OCI-LY7 (cell line): ENCODE measurements at regions not wholly inside any gene's neighbourhood (a gene's known extent, or its start where the extent isn't known, plus 50 kb on each side); places are given as distances from the start of the nearest gene placed in this dataset.

Experiments used
- BruUV-seq: library from RNA; stranded (reverse); fragments of 400-500 nt; replicated peaks from 2 replicates; lab custom pipeline; 2021; lab: Mats Ljungman, UMichigan
- CTCF ChIA-PET: fragments of 300-600 bp; sonication (Branson Sonifier 250); formaldehyde crosslinking; loops from one replicate; lab custom pipeline; 2022; ENCODE audit warnings: antibody characterized with exemption; ENCODE audit not compliant: unreplicated experiment; lab: Charles Lee
- POLR2A ChIA-PET: fragments of 300-600 bp; sonication (Branson Sonifier 250); formaldehyde crosslinking; loops from one replicate; lab custom pipeline; 2022; ENCODE audit warnings: antibody characterized with exemption; lab: Charles Lee
- DNase-seq: peaks from one replicate; pipeline ENCODE4 v3.0.0-alpha.2; 2015; ENCODE audit warnings: low spot score
- H2AFZ ChIP-seq: fragments of 200-600 bp; sonication (generic), shearing (Covaris generic); 2 replicates; pipeline ENCODE4 v1.6.1; 2014; ENCODE audit warnings: mild to moderate bottlenecking, antibody characterized with exemption, low read length, moderate library complexity
- H3K27ac ChIP-seq: fragments of 200-600 bp; sonication (generic); 2 replicates; pipeline ENCODE4 v1.5.1; 2014; ENCODE audit warnings: mixed run types, low read depth, mild to moderate bottlenecking, moderate library complexity, low read length, inconsistent platforms; ENCODE audit not compliant: poor library complexity, severe bottlenecking
- H3K36me3 ChIP-seq: fragments of 200-600 bp; sonication (generic); 2 replicates; pipeline ENCODE4 v1.6.1; 2014; ENCODE audit warnings: mild to moderate bottlenecking, antibody characterized with exemption, low read length, moderate library complexity, mixed read lengths; ENCODE audit not compliant: insufficient read depth
- H3K4me1 ChIP-seq: fragments of 200-600 bp; sonication (generic); 2 replicates; pipeline ENCODE4 v1.5.1; 2014; ENCODE audit warnings: mild to moderate bottlenecking, low read length; ENCODE audit not compliant: insufficient read depth, poor library complexity, severe bottlenecking
- H3K4me2 ChIP-seq: fragments of 200-600 bp; sonication (generic); 2 replicates; pipeline ENCODE4 v1.6.1; 2014; ENCODE audit warnings: mild to moderate bottlenecking, low read length
- H3K4me3 ChIP-seq: fragments of 200-600 bp; sonication (generic); 2 replicates; pipeline ENCODE4 v1.5.1; 2014; ENCODE audit warnings: mild to moderate bottlenecking, low read depth, low read length; ENCODE audit not compliant: poor library complexity, severe bottlenecking
- H3K79me2 ChIP-seq: fragments of 200-600 bp; sonication (generic); 2 replicates; pipeline ENCODE4 v1.6.1; 2016; ENCODE audit warnings: low read depth, mild to moderate bottlenecking, low read length, moderate library complexity, mixed read lengths; ENCODE audit not compliant: insufficient read depth
- H3K9me2 ChIP-seq: fragments of 200-600 bp; sonication (generic); 2 replicates; pipeline ENCODE4 v1.6.1; 2016; ENCODE audit warnings: mild to moderate bottlenecking, low read length, mixed read lengths; ENCODE audit not compliant: insufficient read depth
- H3K9me3 ChIP-seq: fragments of 200-600 bp; sonication (generic); 2 replicates; pipeline ENCODE4 v1.6.1; 2014; ENCODE audit warnings: mild to moderate bottlenecking, mixed run types, low read length, mixed read lengths
- H4K20me1 ChIP-seq: fragments of 200-600 bp; sonication (generic); 2 replicates; pipeline ENCODE4 v1.6.1; 2014; ENCODE audit warnings: mild to moderate bottlenecking, antibody characterized with exemption, low read length, moderate library complexity, mixed read lengths; ENCODE audit not compliant: insufficient read depth
- CTCF ChIP-seq: fragments of 200-600 bp; sonication (generic); conservative IDR thresholded peaks from 2 replicates; pipeline ENCODE4 v1.5.1; 2014; ENCODE audit warnings: mild to moderate bottlenecking, antibody characterized with exemption, low read length, moderate library complexity, mixed read lengths
- EZH2phosphoT487 ChIP-seq: fragments of 200-600 bp; sonication (generic); IDR thresholded peaks from 2 replicates; pipeline ENCODE4 v1.6.1; 2018; ENCODE audit warnings: low read depth, borderline replicate concordance, mild to moderate bottlenecking, mixed run types, antibody characterized with exemption, low read length, moderate library complexity, mixed read lengths
- intact Hi-C: fragments of 100-400 bp; cut with micrococcal nuclease; formaldehyde crosslinking; loops from one replicate; pipeline ENCODE4 v1.10.0; 2022; ENCODE audit not compliant: unreplicated experiment

- no peaks in the 10 kb centered on the region for H3K36me3 ChIP-seq
- no peak overlapping the region for H3K4me3 ChIP-seq
- H3K27ac ChIP-seq, result no peak overlapping the region
- no peaks in the 10 kb centered on the region for H3K79me2 ChIP-seq
- no peaks in the 10 kb centered on the region for H4K20me1 ChIP-seq
- TF ChIP-seq CTCF (no peak), EZH2phosphoT487 (no peak)
- H3K4me2 ChIP-seq, result no peak overlapping the region
- H3K4me1 ChIP-seq, result no peaks in the 10 kb centered on the region
- intact Hi-C loops, result no loop called here
- BruUV-seq, result no TSS peak
- no peaks in the 10 kb centered on the region for H3K9me3 ChIP-seq
- no peaks in the 10 kb centered on the region for H3K9me2 ChIP-seq
- DNase-seq, result no peak
- CTCF ChIA-PET, result no interaction called here
- POLR2A ChIA-PET, result no interaction called here
- H2AFZ ChIP-seq, result no peak overlapping the region
Observed at GRCh38 chr2:15721411-15722067, 129.9 kb downstream of the DDX1 start.

GRCh38 chr2:15722980-15723379, 131.3 kb downstream of the DDX1 start:
- no peaks in the 10 kb centered on the region for H3K79me2 ChIP-seq
- CTCF ChIA-PET, result no interaction called here
- no peak overlapping the region for H3K27ac ChIP-seq
- no peaks in the 10 kb centered on the region for H3K9me3 ChIP-seq
- no peaks in the 10 kb centered on the region for H3K9me2 ChIP-seq
- DNase-seq, result no peak
- no peak overlapping the region for H2AFZ ChIP-seq
- no peaks in the 10 kb centered on the region for H3K36me3 ChIP-seq
- H3K4me2 ChIP-seq, result no peak overlapping the region
- no peaks in the 10 kb centered on the region for H4K20me1 ChIP-seq
- POLR2A ChIA-PET, result no interaction called here
- intact Hi-C loops, result no loop called here
- no peaks in the 10 kb centered on the region for H3K4me1 ChIP-seq
- no TSS peak for BruUV-seq
- no peak overlapping the region for H3K4me3 ChIP-seq
- TF ChIP-seq CTCF (no peak), EZH2phosphoT487 (no peak)

GRCh38 chr2:15724235-15724634, 132.6 kb downstream of the DDX1 start:
- Histone ChIP-seq H3K27ac (no peak overlapping the region), H3K36me3 (no peaks in the 10 kb centered on the region), H3K9me3 (no peaks in the 10 kb centered on the region), H4K20me1 (no peaks in the 10 kb centered on the region), H3K4me3 (no peak overlapping the region), H2AFZ (no peak overlapping the region), H3K4me1 (no peaks in the 10 kb centered on the region), H3K9me2 (no peaks in the 10 kb centered on the region), H3K79me2 (no peaks in the 10 kb centered on the region), H3K4me2 (no peak overlapping the region)
- TF ChIP-seq EZH2phosphoT487 (no peak), CTCF (no peak)
- no TSS peak for BruUV-seq
- no peak for DNase-seq
- POLR2A ChIA-PET, result interaction anchor here (0.5 kb wide), 1 partner anchor 19 kb away, joined by 5 read pairs; no protein-coding TSS in a partner anchor
- intact Hi-C loops, result no loop called here
- CTCF ChIA-PET, result no interaction called here
